ENCODE measurements at regions not wholly inside any gene's neighbourhood (a gene's known extent, or its start where the extent isn't known, plus 50 kb on each side); places are given as distances from the start of the nearest gene placed in this dataset.

DNA sequence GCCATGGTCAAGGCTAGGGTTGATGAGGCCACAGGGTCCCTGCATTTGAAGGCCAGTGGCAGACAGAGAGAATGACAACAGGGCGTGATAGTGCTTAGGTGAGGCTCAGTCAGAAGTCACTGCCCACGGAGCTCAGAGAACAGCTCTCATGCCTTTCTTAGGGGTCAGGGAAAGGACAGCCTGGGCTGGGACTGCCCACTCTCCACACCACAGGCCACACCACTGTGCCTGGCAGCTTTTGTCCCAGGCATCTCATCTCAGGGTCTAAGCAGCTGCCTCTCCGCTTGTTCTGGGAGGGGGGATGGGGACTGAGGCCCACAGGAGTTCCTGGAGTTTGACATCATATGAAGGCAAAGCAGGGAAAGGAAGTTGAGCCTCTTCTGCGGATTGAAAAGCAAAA lies 150.2 kb upstream of the B3GAT1 start:
- CTCF ChIA-PET, result no interaction called here
- POLR2A ChIA-PET, result no interaction called here
- H3K4me1 ChIP-seq (ENCODE audit: control insufficient read depth, insufficient read depth, low read length), result no peaks in the 10 kb centered on the region
- no peak overlapping the region for H3K4me3 ChIP-seq (ENCODE audit: low read depth in 2 of 2, low read length in 2 of 2)
- H3K27me3 ChIP-seq (ENCODE audit: control insufficient read depth, insufficient read depth, low read length), result peaks cover 2% of the 10 kb centered on the region; the same call in 1 of the 2 replicates
- DNase-seq (ENCODE audit: low read depth, low spot score) (no peak), ATAC-seq (no peak)
- in situ Hi-C loops (cut with HindIII; ENCODE audit: low pct_unique_long_range_greater_than_20kb, low sequenced_read_pairs) (no loop called here), intact Hi-C loops (cut with micrococcal nuclease; ENCODE audit: unreplicated experiment) (no loop called here)
- no peaks in the 10 kb centered on the region for H3K36me3 ChIP-seq (ENCODE audit: control insufficient read depth, insufficient read depth, low read length)
- no peaks in the 10 kb centered on the region for H3K9me3 ChIP-seq (ENCODE audit: control insufficient read depth, insufficient read depth, low read depth, low read length)
- TF ChIP-seq, protein P1, sequence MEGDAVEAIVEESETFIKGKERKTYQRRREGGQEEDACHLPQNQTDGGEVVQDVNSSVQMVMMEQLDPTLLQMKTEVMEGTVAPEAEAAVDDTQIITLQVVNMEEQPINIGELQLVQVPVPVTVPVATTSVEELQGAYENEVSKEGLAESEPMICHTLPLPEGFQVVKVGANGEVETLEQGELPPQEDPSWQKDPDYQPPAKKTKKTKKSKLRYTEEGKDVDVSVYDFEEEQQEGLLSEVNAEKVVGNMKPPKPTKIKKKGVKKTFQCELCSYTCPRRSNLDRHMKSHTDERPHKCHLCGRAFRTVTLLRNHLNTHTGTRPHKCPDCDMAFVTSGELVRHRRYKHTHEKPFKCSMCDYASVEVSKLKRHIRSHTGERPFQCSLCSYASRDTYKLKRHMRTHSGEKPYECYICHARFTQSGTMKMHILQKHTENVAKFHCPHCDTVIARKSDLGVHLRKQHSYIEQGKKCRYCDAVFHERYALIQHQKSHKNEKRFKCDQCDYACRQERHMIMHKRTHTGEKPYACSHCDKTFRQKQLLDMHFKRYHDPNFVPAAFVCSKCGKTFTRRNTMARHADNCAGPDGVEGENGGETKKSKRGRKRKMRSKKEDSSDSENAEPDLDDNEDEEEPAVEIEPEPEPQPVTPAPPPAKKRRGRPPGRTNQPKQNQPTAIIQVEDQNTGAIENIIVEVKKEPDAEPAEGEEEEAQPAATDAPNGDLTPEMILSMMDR (IDR thresholded peaks at IDR 0.05), result no peak
- TF ChIP-seq SIN3A (IDR thresholded peaks at IDR 0.05; ENCODE audit: borderline replicate concordance, insufficient read depth, low read depth, low read length) (no peak), TCF7L2 (IDR thresholded peaks at IDR 0.05; ENCODE audit: low read depth, low read length) (no peak), POLR2AphosphoS5 (IDR thresholded peaks at IDR 0.05; ENCODE audit: low read depth, low read length) (no peak)
- TF ChIP-seq, protein P2, sequence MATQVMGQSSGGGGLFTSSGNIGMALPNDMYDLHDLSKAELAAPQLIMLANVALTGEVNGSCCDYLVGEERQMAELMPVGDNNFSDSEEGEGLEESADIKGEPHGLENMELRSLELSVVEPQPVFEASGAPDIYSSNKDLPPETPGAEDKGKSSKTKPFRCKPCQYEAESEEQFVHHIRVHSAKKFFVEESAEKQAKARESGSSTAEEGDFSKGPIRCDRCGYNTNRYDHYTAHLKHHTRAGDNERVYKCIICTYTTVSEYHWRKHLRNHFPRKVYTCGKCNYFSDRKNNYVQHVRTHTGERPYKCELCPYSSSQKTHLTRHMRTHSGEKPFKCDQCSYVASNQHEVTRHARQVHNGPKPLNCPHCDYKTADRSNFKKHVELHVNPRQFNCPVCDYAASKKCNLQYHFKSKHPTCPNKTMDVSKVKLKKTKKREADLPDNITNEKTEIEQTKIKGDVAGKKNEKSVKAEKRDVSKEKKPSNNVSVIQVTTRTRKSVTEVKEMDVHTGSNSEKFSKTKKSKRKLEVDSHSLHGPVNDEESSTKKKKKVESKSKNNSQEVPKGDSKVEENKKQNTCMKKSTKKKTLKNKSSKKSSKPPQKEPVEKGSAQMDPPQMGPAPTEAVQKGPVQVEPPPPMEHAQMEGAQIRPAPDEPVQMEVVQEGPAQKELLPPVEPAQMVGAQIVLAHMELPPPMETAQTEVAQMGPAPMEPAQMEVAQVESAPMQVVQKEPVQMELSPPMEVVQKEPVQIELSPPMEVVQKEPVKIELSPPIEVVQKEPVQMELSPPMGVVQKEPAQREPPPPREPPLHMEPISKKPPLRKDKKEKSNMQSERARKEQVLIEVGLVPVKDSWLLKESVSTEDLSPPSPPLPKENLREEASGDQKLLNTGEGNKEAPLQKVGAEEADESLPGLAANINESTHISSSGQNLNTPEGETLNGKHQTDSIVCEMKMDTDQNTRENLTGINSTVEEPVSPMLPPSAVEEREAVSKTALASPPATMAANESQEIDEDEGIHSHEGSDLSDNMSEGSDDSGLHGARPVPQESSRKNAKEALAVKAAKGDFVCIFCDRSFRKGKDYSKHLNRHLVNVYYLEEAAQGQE (IDR thresholded peaks at IDR 0.05; ENCODE audit: insufficient read depth in 1 of 2, low read depth in 2 of 2, low read length in 1 of 2), result no peak
- BruUV-seq (replicated peaks), result no TSS peak
- no peak overlapping the region for H3K27ac ChIP-seq (ENCODE audit: low read length)

DNA sequence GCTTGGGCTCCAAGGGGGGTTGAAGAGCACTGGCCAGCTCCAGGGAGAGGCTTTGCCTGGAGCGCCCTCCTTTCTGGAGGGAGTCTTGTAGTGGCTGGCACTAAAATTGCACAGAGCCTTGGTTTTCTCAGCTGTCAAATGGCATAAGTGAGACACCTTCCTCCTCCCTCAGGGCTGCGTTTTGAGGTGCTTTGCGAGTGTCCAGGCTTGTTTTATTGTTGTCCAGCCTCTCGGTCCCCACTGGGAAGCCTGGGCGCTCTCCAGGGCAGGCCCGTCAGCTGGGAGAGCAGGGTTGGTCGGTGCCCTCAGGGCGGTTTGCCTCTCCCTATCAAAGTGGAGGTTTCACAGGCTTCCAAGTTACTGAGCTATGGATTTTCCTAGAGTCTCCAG lies 149.3 kb upstream of the B3GAT1 start:
- no peak for TF ChIP-seq TCF7L2 (IDR thresholded peaks at IDR 0.05; ENCODE audit: low read depth, low read length)
- TF ChIP-seq SIN3A (IDR thresholded peaks at IDR 0.05; ENCODE audit: borderline replicate concordance, insufficient read depth, low read depth, low read length), result no peak
- TF ChIP-seq, protein P2 (IDR thresholded peaks at IDR 0.05; ENCODE audit: insufficient read depth in 1 of 2, low read depth in 2 of 2, low read length in 1 of 2), result no peak
- no peak for TF ChIP-seq POLR2AphosphoS5 (IDR thresholded peaks at IDR 0.05; ENCODE audit: low read depth, low read length)
- TF ChIP-seq, protein P1 (IDR thresholded peaks at IDR 0.05), result no peak
- Histone ChIP-seq H3K27ac (ENCODE audit: low read length) (no peak overlapping the region), H3K4me1 (ENCODE audit: control insufficient read depth, insufficient read depth, low read length) (no peaks in the 10 kb centered on the region), H3K36me3 (ENCODE audit: control insufficient read depth, insufficient read depth, low read length) (no peaks in the 10 kb centered on the region), H3K27me3 (ENCODE audit: control insufficient read depth, insufficient read depth, low read length) (peaks cover 4% of the 10 kb centered on the region; the same call in 1 of the 2 replicates), H3K9me3 (ENCODE audit: control insufficient read depth, insufficient read depth, low read depth, low read length) (no peaks in the 10 kb centered on the region), H3K4me3 (ENCODE audit: low read depth in 2 of 2, low read length in 2 of 2) (no peak overlapping the region)
- in situ Hi-C loops (cut with HindIII; ENCODE audit: low pct_unique_long_range_greater_than_20kb, low sequenced_read_pairs) (no loop called here), intact Hi-C loops (cut with micrococcal nuclease; ENCODE audit: unreplicated experiment) (no loop called here)
- no peak for ATAC-seq
- CTCF ChIA-PET, result no interaction called here
- DNase-seq (ENCODE audit: low read depth, low spot score), result no peak
- POLR2A ChIA-PET, result no interaction called here
- no TSS peak for BruUV-seq (replicated peaks)

All from Panc1 (cell line).